Vagina (tissue), 2 donors: ENCODE measurements at regions not wholly inside any gene's neighbourhood (a gene's known extent, or its start where the extent isn't known, plus 50 kb on each side); places are given as distances from the start of the nearest gene placed in this dataset.

Source experiments
- DNase-seq, 2 donors: peaks; one replicate each; pipeline ENCODE4 v3.0.0-alpha.2; 2017; ENCODE audit errors: extremely low spot score in 2 of 2
- H3K27ac ChIP-seq: fragments of 200-600 bp; sonication (generic); one replicate; pipeline ENCODE4 v1.5.1; 2019
- H3K27me3 ChIP-seq: fragments of 200-600 bp; sonication (generic); one replicate; pipeline ENCODE4 v1.5.1; 2019
- H3K36me3 ChIP-seq, 2 donors: fragments of 200-600 bp; sonication (generic); one replicate each; pipeline ENCODE4 v1.5.1; 2017 to 2019
- H3K4me1 ChIP-seq: fragments of 200-600 bp; sonication (generic); one replicate; pipeline ENCODE4 v1.5.1; 2019
- H3K4me3 ChIP-seq, 2 donors: fragments of 200-600 bp; sonication (generic); 1 replicate in 1 of 2; 2 replicates in 1 of 2; pipeline ENCODE4 v1.5.1; 2016 to 2019
- H3K9me3 ChIP-seq: fragments of 200-600 bp; sonication (generic); one replicate; pipeline ENCODE4 v1.5.1; 2019
- CTCF ChIP-seq, 3 experiments: fragments of 450-650 bp in 2 of 3; fragments of 200-600 bp in 1 of 3; sonication (generic) in 1 of 3; IDR thresholded peaks; one replicate each; pipeline ENCODE4 v1.5.1; 2017 to 2019; ENCODE audit warnings: antibody characterized with exemption in 3 of 3, mild to moderate bottlenecking in 2 of 3, moderate library complexity in 2 of 3
- POLR2A ChIP-seq, 2 donors: fragments of 450-650 bp; IDR thresholded peaks; one replicate each; pipeline ENCODE4 v1.6.1; 2017; ENCODE audit warnings: antibody characterized with exemption in 2 of 2, mild to moderate bottlenecking in 2 of 2, moderate library complexity in 2 of 2
- POLR2AphosphoS5 ChIP-seq, 2 donors: sonication (generic); formaldehyde crosslinking; IDR thresholded peaks; one replicate each; pipeline ENCODE4 v1.9.0; 2017; ENCODE audit warnings: antibody characterized with exemption in 2 of 2, mild to moderate bottlenecking in 2 of 2, low read depth in 1 of 2; ENCODE audit not compliant: insufficient read depth in 1 of 2
- intact Hi-C: fragments of 100-400 bp; cut with DNase I; formaldehyde crosslinking; loops from one replicate; pipeline ENCODE4 v1.15.1; 2023

- TF ChIP-seq POLR2A (IDR thresholded peaks at IDR 0.05) (no peak), CTCF (IDR thresholded peaks at IDR 0.05) (no peak), POLR2AphosphoS5 (IDR thresholded peaks at IDR 0.05; ENCODE audit: insufficient read depth in 1 of 2, low read depth in 1 of 2) (no peak)
- intact Hi-C loops: no loop called here
- H3K4me3 ChIP-seq: no peak overlapping the region
- no peaks in the 10 kb centered on the region for H3K36me3 ChIP-seq
- no peak for DNase-seq
- no peak overlapping the region for H3K27ac ChIP-seq
- no peaks in the 10 kb centered on the region for H3K27me3 ChIP-seq
- no peaks in the 10 kb centered on the region for H3K4me1 ChIP-seq
- no peaks in the 10 kb centered on the region for H3K9me3 ChIP-seq
Measured at GRCh38 chr1:229012823-229013222, 258.1 kb upstream of the RAB4A start.

GRCh38 chr1:229013981-229014380 is 256.9 kb upstream of the RAB4A start:
- Histone ChIP-seq H3K9me3 (no peaks in the 10 kb centered on the region), H3K27ac (no peak overlapping the region), H3K27me3 (no peaks in the 10 kb centered on the region), H3K36me3 (no peaks in the 10 kb centered on the region), H3K4me1 (no peaks in the 10 kb centered on the region), H3K4me3 (no peak overlapping the region)
- TF ChIP-seq CTCF (IDR thresholded peaks at IDR 0.05): no peak
- no peak for TF ChIP-seq POLR2AphosphoS5 (IDR thresholded peaks at IDR 0.05; ENCODE audit: insufficient read depth in 1 of 2, low read depth in 1 of 2)
- TF ChIP-seq POLR2A (IDR thresholded peaks at IDR 0.05): no peak
- intact Hi-C loops: no loop called here
- peak in 1 of 2 donors; percentile 27 for DNase-seq

GRCh38 chr1:229015806-229016205 is 255.1 kb upstream of the RAB4A start:
- peak in 1 of 2 donors; percentile 81 for DNase-seq
- no peaks in the 10 kb centered on the region for H3K4me1 ChIP-seq
- H3K27me3 ChIP-seq: no peaks in the 10 kb centered on the region
- no peak for TF ChIP-seq POLR2AphosphoS5 (IDR thresholded peaks at IDR 0.05; ENCODE audit: insufficient read depth in 1 of 2, low read depth in 1 of 2)
- TF ChIP-seq CTCF (IDR thresholded peaks at IDR 0.05): no peak
- no peak for TF ChIP-seq POLR2A (IDR thresholded peaks at IDR 0.05)
- no peak overlapping the region for H3K27ac ChIP-seq
- no peaks in the 10 kb centered on the region for H3K36me3 ChIP-seq
- no peak overlapping the region for H3K4me3 ChIP-seq
- intact Hi-C loops: no loop called here
- no peaks in the 10 kb centered on the region for H3K9me3 ChIP-seq

- no peak overlapping the region for H3K27ac ChIP-seq
- DNase-seq: no peak
- H3K9me3 ChIP-seq: no peaks in the 10 kb centered on the region
- intact Hi-C loops: no loop called here
- H3K27me3 ChIP-seq: no peaks in the 10 kb centered on the region
- no peak for TF ChIP-seq CTCF (IDR thresholded peaks at IDR 0.05)
- TF ChIP-seq POLR2A (IDR thresholded peaks at IDR 0.05): no peak
- no peak for TF ChIP-seq POLR2AphosphoS5 (IDR thresholded peaks at IDR 0.05; ENCODE audit: insufficient read depth in 1 of 2, low read depth in 1 of 2)
- no peaks in the 10 kb centered on the region for H3K36me3 ChIP-seq
- no peak overlapping the region for H3K4me3 ChIP-seq
- no peaks in the 10 kb centered on the region for H3K4me1 ChIP-seq
Measured at GRCh38 chr1:229017091-229017490, 253.8 kb upstream of the RAB4A start.

- Histone ChIP-seq H3K4me3 (no peak overlapping the region), H3K27me3 (no peaks in the 10 kb centered on the region), H3K9me3 (no peaks in the 10 kb centered on the region), H3K4me1 (no peaks in the 10 kb centered on the region), H3K27ac (no peak overlapping the region), H3K36me3 (no peaks in the 10 kb centered on the region)
- peak in 1 of 2 donors; percentile 22 for DNase-seq
- intact Hi-C loops: no loop called here
- TF ChIP-seq CTCF (IDR thresholded peaks at IDR 0.05) (no peak), POLR2A (IDR thresholded peaks at IDR 0.05) (no peak), POLR2AphosphoS5 (IDR thresholded peaks at IDR 0.05; ENCODE audit: insufficient read depth in 1 of 2, low read depth in 1 of 2) (no peak)
Measured at GRCh38 chr1:229018674-229019295, 252.1 kb upstream of the RAB4A start.
